CD4-positive, alpha-beta T cell (primary cell): ENCODE measurements at regions not wholly inside any gene's neighbourhood (a gene's known extent, or its start where the extent isn't known, plus 50 kb on each side); places are given as distances from the start of the nearest gene placed in this dataset.
"Not testable (repeated sequence)": the region's sequence is repeated elsewhere in the genome, so short reads cannot be mapped to it uniquely, and the experiment has no call there.

Experiments used
- ATAC-seq: fragments of 200-7000 bp; cut with Tn5 transposase; one replicate; pipeline ENCODE4 v1.10.0; 2022; ENCODE audit warnings: mild to moderate bottlenecking; ENCODE audit not compliant: poor library complexity
- CTCF ChIA-PET: fragments of 350-600 bp; sonication (Branson Sonifier 250); formaldehyde crosslinking; loops from one replicate; lab custom pipeline; 2021; ENCODE audit warnings: antibody characterized with exemption, inconsistent platforms; lab: Charles Lee
- POLR2A ChIA-PET: fragments of 350-600 bp; sonication (Branson Sonifier 250); formaldehyde crosslinking; loops from one replicate; lab custom pipeline; 2021; ENCODE audit warnings: antibody characterized with exemption, inconsistent platforms; lab: Charles Lee
- DNase-seq, 14 experiments: peaks; one replicate each; pipeline ENCODE4 v3.0.0-alpha.2; 2013 to 2020; ENCODE audit warnings: mixed read lengths in 2 of 14
- H3K27ac ChIP-seq, 2 donors: one replicate each; pipeline versions ENCODE4 v1.5.1 to v1.7.0; 2013; ENCODE audit warnings: low read length in 2 of 2, low read depth in 1 of 2, mild to moderate bottlenecking in 1 of 2
- H3K27me3 ChIP-seq, 2 experiments: 1 replicate in 1 of 2; 2 replicates in 1 of 2; pipeline versions ENCODE4 v1.6.1 to v1.7.0; 2013; ENCODE audit warnings: low read length in 2 of 2, control low read depth in 1 of 2, mild to moderate bottlenecking in 1 of 2, moderate library complexity in 1 of 2; ENCODE audit not compliant: insufficient read depth in 2 of 2, control insufficient read depth in 1 of 2
- H3K36me3 ChIP-seq: one replicate; pipeline ENCODE4 v1.6.1; 2013; ENCODE audit warnings: low read length, control low read depth; ENCODE audit not compliant: insufficient read depth
- H3K4me1 ChIP-seq: one replicate; pipeline ENCODE4 v1.6.1; 2013; ENCODE audit warnings: low read length, control low read depth; ENCODE audit not compliant: insufficient read depth
- H3K4me3 ChIP-seq: one replicate; pipeline ENCODE4 v1.5.1; 2013; ENCODE audit warnings: mild to moderate bottlenecking, low read length, moderate library complexity
- H3K9me3 ChIP-seq, 2 experiments: 1 replicate in 1 of 2; 2 replicates in 1 of 2; pipeline versions ENCODE4 v1.6.1 to v1.7.0; 2013; ENCODE audit warnings: low read length in 2 of 2, mild to moderate bottlenecking in 2 of 2, control low read depth in 1 of 2, moderate library complexity in 1 of 2; ENCODE audit not compliant: control insufficient read depth in 1 of 2, insufficient read depth in 1 of 2
- H3K27ac Mint-ChIP-seq: one replicate; pipeline ENCODE4 v1.8.0; 2020; ENCODE audit warnings: mixed read lengths
- H3K27me3 Mint-ChIP-seq: one replicate; pipeline ENCODE4 v1.8.0; 2021; ENCODE audit warnings: mixed read lengths
- H3K36me3 Mint-ChIP-seq: one replicate; pipeline ENCODE4 v1.8.0; 2021; ENCODE audit warnings: low read depth, mixed read lengths
- H3K4me1 Mint-ChIP-seq: one replicate; pipeline ENCODE4 v1.8.0; 2021; ENCODE audit warnings: low read depth, mixed read lengths
- H3K4me3 Mint-ChIP-seq: one replicate; pipeline ENCODE4 v1.8.0; 2020; ENCODE audit warnings: mild to moderate bottlenecking, mixed read lengths
- H3K9me3 Mint-ChIP-seq: one replicate; pipeline ENCODE4 v1.8.0; 2020; ENCODE audit warnings: mixed read lengths
- CTCF ChIP-seq: fragments of 200-600 bp; IDR thresholded peaks from one replicate; pipeline ENCODE4 v1.8.0; 2022; ENCODE audit warnings: antibody characterized with exemption, mild to moderate bottlenecking
- intact Hi-C, 2 experiments: fragments of 100-400 bp; cut with DNase I in 1 of 2; cut with micrococcal nuclease in 1 of 2; formaldehyde crosslinking; loops; one replicate each; pipeline versions ENCODE4 v1.15.1 to v1.9.0; 2023 to 2025; cut with DNase I, micrococcal nuclease

- Mint-ChIP-seq H3K27ac (no peak overlapping the region), H3K4me1 (no peaks in the 10 kb centered on the region), H3K36me3 (no peaks in the 10 kb centered on the region), H3K4me3 (no peak overlapping the region), H3K27me3 (peaks cover 8% of the 10 kb centered on the region), H3K9me3 (peaks cover 5% of the 10 kb centered on the region)
- no peak for ATAC-seq
- no peak for TF ChIP-seq CTCF
- CTCF ChIA-PET, result no interaction called here
- H3K4me1 ChIP-seq, result no peaks in the 10 kb centered on the region
- no peaks in the 10 kb centered on the region for H3K27me3 ChIP-seq
- no peak overlapping the region for H3K4me3 ChIP-seq
- H3K36me3 ChIP-seq, result no peaks in the 10 kb centered on the region
- POLR2A ChIA-PET, result no interaction called here
- no peak overlapping the region for H3K27ac ChIP-seq
- no peak for DNase-seq
- peaks cover 0 to 19% of the 10 kb centered on the region in 2 experiments for H3K9me3 ChIP-seq
- intact Hi-C loops, result no loop called here
Observed at GRCh38 chr9:38486837-38487236, 62.6 kb upstream of the IGFBPL1 start.

- no peaks in the 10 kb centered on the region for H3K4me1 Mint-ChIP-seq
- no peaks in the 10 kb centered on the region for H3K36me3 Mint-ChIP-seq
- Histone ChIP-seq H3K27ac (no peak overlapping the region), H3K36me3 (no peaks in the 10 kb centered on the region), H3K4me3 (no peak overlapping the region), H3K4me1 (no peaks in the 10 kb centered on the region), H3K27me3 (no peaks in the 10 kb centered on the region), H3K9me3 (peaks cover 0 to 19% of the 10 kb centered on the region in 2 experiments)
- ChIA-PET CTCF (no interaction called here), POLR2A (no interaction called here)
- DNase-seq (no peak), ATAC-seq (no peak)
- no peaks in the 10 kb centered on the region for H3K9me3 Mint-ChIP-seq
- no peak for TF ChIP-seq CTCF
- intact Hi-C loops, result no loop called here
- H3K27me3 Mint-ChIP-seq, result peaks cover 8% of the 10 kb centered on the region
- H3K4me3 Mint-ChIP-seq, result no peak overlapping the region
- no peak overlapping the region for H3K27ac Mint-ChIP-seq
Observed at GRCh38 chr9:38486056-38486615, 61.9 kb upstream of the IGFBPL1 start.

- H3K27ac ChIP-seq, DNase-seq, H3K27ac Mint-ChIP-seq, intact Hi-C loops, H3K9me3 Mint-ChIP-seq, H3K27me3 ChIP-seq, H3K4me3 ChIP-seq, H3K36me3 ChIP-seq, H3K27me3 Mint-ChIP-seq, H3K36me3 Mint-ChIP-seq, CTCF ChIA-PET, H3K4me3 Mint-ChIP-seq, POLR2A ChIA-PET, H3K4me1 Mint-ChIP-seq, ATAC-seq, H3K4me1 ChIP-seq: not testable (repeated sequence)
- peaks cover 0 to 18% of the 10 kb centered on the region in 2 experiments for H3K9me3 ChIP-seq
Observed at GRCh38 chr9:38484076-38484665, 59.9 kb upstream of the IGFBPL1 start.
